H1 (cell line): ENCODE measurements at regions not wholly inside any gene's neighbourhood (a gene's known extent, or its start where the extent isn't known, plus 50 kb on each side); places are given as distances from the start of the nearest gene placed in this dataset.

Experiments
- GABPA ChIP-seq: IDR thresholded peaks from 2 replicates; pipeline ENCODE4 v1.6.1; 2011; ENCODE audit warnings: mild to moderate bottlenecking, low read length, moderate library complexity, borderline replicate concordance; ENCODE audit not compliant: insufficient read depth

DNA sequence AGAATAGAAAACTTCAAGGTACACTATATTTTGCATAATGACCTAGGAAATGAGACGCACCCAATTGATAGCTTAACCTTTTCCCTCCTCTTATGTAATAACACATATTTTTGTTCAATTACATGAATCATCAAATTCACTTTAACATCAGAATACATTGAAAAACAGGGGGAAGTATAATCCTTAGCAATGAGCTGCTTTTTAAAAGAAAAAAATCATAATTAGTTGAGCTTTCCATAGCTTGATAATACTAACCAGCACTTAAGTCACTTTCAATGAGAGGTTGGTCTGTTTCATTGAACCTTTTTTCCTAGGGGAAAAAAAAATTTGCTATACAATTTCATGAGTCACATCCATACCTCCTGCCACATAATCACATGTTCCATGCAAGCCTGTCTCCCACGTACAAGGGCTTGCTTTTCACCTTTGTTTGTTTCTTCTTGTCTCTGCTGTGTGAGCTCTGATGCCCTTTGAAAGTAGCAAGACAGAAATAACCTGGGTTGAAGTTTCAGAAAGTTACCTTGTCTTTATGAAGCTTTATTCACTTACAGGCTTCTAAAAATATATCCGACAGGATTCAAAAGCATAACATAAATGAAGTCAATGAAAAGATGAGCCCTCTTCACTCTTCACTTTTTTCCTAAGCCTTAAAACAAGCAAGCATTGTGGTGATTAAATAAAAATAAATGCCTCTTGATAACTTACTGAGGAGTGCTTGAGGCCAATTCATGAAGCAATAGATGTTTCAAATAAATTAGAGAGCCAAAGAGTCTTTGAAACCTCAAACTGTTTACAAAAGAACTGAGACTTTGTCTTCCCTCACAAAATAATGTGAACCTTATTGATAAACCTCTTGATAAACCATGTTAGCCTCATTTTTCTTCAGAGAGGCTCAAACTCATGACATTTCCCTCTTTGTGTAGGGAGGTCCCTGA is 108.5 kb downstream of the FEM1C start (continued):
- TF ChIP-seq GABPA = no peak
